ENCODE measurements at regions not wholly inside any gene's neighbourhood (a gene's known extent, or its start where the extent isn't known, plus 50 kb on each side); places are given as distances from the start of the nearest gene placed in this dataset.

- no peaks in the 10 kb centered on the region for H3K9me3 ChIP-seq
- no peak overlapping the region for H3K27ac ChIP-seq
- no peaks in the 10 kb centered on the region for H3K36me3 ChIP-seq
- no peaks in the 10 kb centered on the region for H3K27me3 ChIP-seq
- TF ChIP-seq POLR2A (IDR thresholded peaks at IDR 0.05) (no peak), EP300 (IDR thresholded peaks at IDR 0.05) (no peak), CTCF (IDR thresholded peaks at IDR 0.05) (no peak), POLR2AphosphoS5 (IDR thresholded peaks at IDR 0.05) (no peak)
- intact Hi-C loops (cut with DNase I), result no loop called here
- DNase-seq, result no peak
- no peaks in the 10 kb centered on the region for H3K4me1 ChIP-seq
- 79% methylated on average over 19 of the region's 19 CpGs for WGBS, 2 donors
- H3K4me3 ChIP-seq, result no peak overlapping the region
Observed at GRCh38 chr22:44398856-44399837, 86.4 kb upstream of the SHISAL1 start.

- intact Hi-C loops (cut with DNase I), result no loop called here
- Histone ChIP-seq H3K36me3 (no peaks in the 10 kb centered on the region), H3K27me3 (no peaks in the 10 kb centered on the region), H3K9me3 (no peaks in the 10 kb centered on the region), H3K27ac (no peak overlapping the region), H3K4me1 (no peaks in the 10 kb centered on the region), H3K4me3 (no peak overlapping the region)
- 70 to 83% methylated on average over 16 of the region's 16 CpGs for WGBS, 2 donors
- no peak for DNase-seq
- TF ChIP-seq CTCF (IDR thresholded peaks at IDR 0.05) (no peak), POLR2A (IDR thresholded peaks at IDR 0.05) (no peak), POLR2AphosphoS5 (IDR thresholded peaks at IDR 0.05) (no peak), EP300 (IDR thresholded peaks at IDR 0.05) (no peak)
Observed at GRCh38 chr22:44396727-44397722, 84.3 kb upstream of the SHISAL1 start.

- no peaks in the 10 kb centered on the region for H3K36me3 ChIP-seq
- intact Hi-C loops (cut with DNase I), result no loop called here
- no peak overlapping the region for H3K27ac ChIP-seq
- H3K9me3 ChIP-seq, result no peaks in the 10 kb centered on the region
- TF ChIP-seq POLR2AphosphoS5 (IDR thresholded peaks at IDR 0.05), result no peak
- TF ChIP-seq EP300 (IDR thresholded peaks at IDR 0.05), result no peak
- TF ChIP-seq POLR2A (IDR thresholded peaks at IDR 0.05), result no peak
- TF ChIP-seq CTCF (IDR thresholded peaks at IDR 0.05), result no peak
- H3K4me3 ChIP-seq, result no peak overlapping the region
- no peaks in the 10 kb centered on the region for H3K27me3 ChIP-seq
- no peaks in the 10 kb centered on the region for H3K4me1 ChIP-seq
- no peak for DNase-seq
- WGBS, 2 donors, result 81 to 83% methylated on average over 12 of the region's 12 CpGs
Observed at GRCh38 chr22:44396021-44396726, 83.4 kb upstream of the SHISAL1 start.

- Histone ChIP-seq H3K9me3 (no peaks in the 10 kb centered on the region), H3K4me3 (no peak overlapping the region), H3K36me3 (no peaks in the 10 kb centered on the region), H3K27me3 (no peaks in the 10 kb centered on the region), H3K27ac (no peak overlapping the region), H3K4me1 (no peaks in the 10 kb centered on the region)
- DNase-seq, result no peak
- WGBS, 2 donors, result 86 to 88% methylated on average over 31 of the region's 31 CpGs
- intact Hi-C loops (cut with DNase I), result no loop called here
- TF ChIP-seq CTCF (IDR thresholded peaks at IDR 0.05) (no peak), EP300 (IDR thresholded peaks at IDR 0.05) (no peak), POLR2A (IDR thresholded peaks at IDR 0.05) (no peak)
Observed at GRCh38 chr22:44395118-44396005, 82.6 kb upstream of the SHISAL1 start.

All from sigmoid colon (tissue), 6 donors.